Body of pancreas (tissue), 4 donors: ENCODE measurements at regions not wholly inside any gene's neighbourhood (a gene's known extent, or its start where the extent isn't known, plus 50 kb on each side); places are given as distances from the start of the nearest gene placed in this dataset.

Experiments used
- POLR2A ChIP-seq, 3 donors: fragments of 450-650 bp; IDR thresholded peaks; one replicate each; pipeline ENCODE4 v1.6.1; 2016; ENCODE audit warnings: antibody characterized with exemption in 3 of 3, mild to moderate bottlenecking in 2 of 3
- TF ChIP-seq, protein P1 (sequence below), 7 experiments: fragments of 450-650 bp in 4 of 7; fragments of 200-600 bp in 3 of 7; sonication (generic) in 3 of 7; IDR thresholded peaks; one replicate each; pipeline ENCODE4 v1.5.1; 2016 to 2019; ENCODE audit warnings: antibody characterized with exemption in 7 of 7

DNA sequence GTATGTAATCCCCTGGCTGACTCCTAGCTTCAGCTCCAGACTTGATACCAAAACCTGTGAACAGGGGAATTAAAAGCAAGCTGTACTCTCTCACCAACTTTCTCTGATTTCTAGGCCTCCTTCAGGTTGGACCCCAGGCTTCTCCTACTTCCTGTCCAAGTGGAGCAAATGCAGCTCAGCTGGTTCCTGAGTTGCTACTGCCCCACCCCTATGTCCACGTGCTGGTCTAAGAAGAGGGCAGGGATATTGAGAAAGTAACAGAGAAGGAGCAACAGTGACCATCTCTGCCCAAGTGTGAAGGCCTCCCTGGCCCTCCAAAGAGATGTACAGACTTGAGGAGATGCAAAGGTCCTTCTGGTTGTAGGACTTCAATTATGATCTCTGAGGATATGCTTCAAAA is 188.3 kb upstream of the MCHR2 start:
- TF ChIP-seq, protein P1, sequence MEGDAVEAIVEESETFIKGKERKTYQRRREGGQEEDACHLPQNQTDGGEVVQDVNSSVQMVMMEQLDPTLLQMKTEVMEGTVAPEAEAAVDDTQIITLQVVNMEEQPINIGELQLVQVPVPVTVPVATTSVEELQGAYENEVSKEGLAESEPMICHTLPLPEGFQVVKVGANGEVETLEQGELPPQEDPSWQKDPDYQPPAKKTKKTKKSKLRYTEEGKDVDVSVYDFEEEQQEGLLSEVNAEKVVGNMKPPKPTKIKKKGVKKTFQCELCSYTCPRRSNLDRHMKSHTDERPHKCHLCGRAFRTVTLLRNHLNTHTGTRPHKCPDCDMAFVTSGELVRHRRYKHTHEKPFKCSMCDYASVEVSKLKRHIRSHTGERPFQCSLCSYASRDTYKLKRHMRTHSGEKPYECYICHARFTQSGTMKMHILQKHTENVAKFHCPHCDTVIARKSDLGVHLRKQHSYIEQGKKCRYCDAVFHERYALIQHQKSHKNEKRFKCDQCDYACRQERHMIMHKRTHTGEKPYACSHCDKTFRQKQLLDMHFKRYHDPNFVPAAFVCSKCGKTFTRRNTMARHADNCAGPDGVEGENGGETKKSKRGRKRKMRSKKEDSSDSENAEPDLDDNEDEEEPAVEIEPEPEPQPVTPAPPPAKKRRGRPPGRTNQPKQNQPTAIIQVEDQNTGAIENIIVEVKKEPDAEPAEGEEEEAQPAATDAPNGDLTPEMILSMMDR (IDR thresholded peaks at IDR 0.05), result no peak
- no peak for TF ChIP-seq POLR2A (IDR thresholded peaks at IDR 0.05)
